Stimulated activated CD8-positive, alpha-beta memory T cell treated with anti-CD3 and anti-CD28 coated beads, Interleukin-15, amount 100 ng/mL, for 48 hours (primary cell): ENCODE measurements at regions not wholly inside any gene's neighbourhood (a gene's known extent, or its start where the extent isn't known, plus 50 kb on each side); places are given as distances from the start of the nearest gene placed in this dataset.
A peak's percentile ranks its signal among the peaks of the same experiment; 100 is the strongest.

Source experiments
- DNase-seq, 2 donors: peaks; one replicate each; pipeline ENCODE4 v3.0.0-alpha.2; 2020; ENCODE audit warnings: low read depth in 2 of 2

- DNase-seq = no peak
Observed at GRCh38 chr3:124599779-124600693, 130.2 kb upstream of the UMPS start.

GRCh38 chr3:124600765-124601164 lies 129.5 kb upstream of the UMPS start:
- no peak for DNase-seq

- DNase-seq = no peak
Observed at GRCh38 chr3:124601190-124601589, 129.1 kb upstream of the UMPS start.

GRCh38 chr3:124602980-124603627 lies 127.1 kb upstream of the UMPS start:
- no peak for DNase-seq

GRCh38 chr3:124605781-124606579 lies 124.3 kb upstream of the UMPS start:
- DNase-seq = no peak

GRCh38 chr3:124607163-124607562 lies 123.1 kb upstream of the UMPS start:
- DNase-seq = no peak

- no peak for DNase-seq
Observed at GRCh38 chr3:124609402-124609801, 120.8 kb upstream of the UMPS start.

- DNase-seq = no peak
Observed at GRCh38 chr3:124610130-124610529, 120.1 kb upstream of the UMPS start.

- DNase-seq = no peak
Observed at GRCh38 chr3:124611520-124611919, 118.7 kb upstream of the UMPS start.

GRCh38 chr3:124615896-124616543 lies 114.2 kb upstream of the UMPS start:
- DNase-seq = no peak

GRCh38 chr3:124617177-124617576 lies 113.1 kb upstream of the UMPS start:
- DNase-seq = no peak

GRCh38 chr3:124619887-124620599 lies 110.2 kb upstream of the UMPS start:
- no peak for DNase-seq

GRCh38 chr3:124620600-124621063 lies 109.6 kb upstream of the UMPS start:
- DNase-seq = peak in 1 of 2 donors; percentile 12

- DNase-seq = no peak
Observed at GRCh38 chr3:124621498-124621897, 108.8 kb upstream of the UMPS start.

GRCh38 chr3:124625074-124625473 lies 105.2 kb upstream of the UMPS start:
- no peak for DNase-seq

- no peak for DNase-seq
Observed at GRCh38 chr3:124627501-124627908, 102.7 kb upstream of the UMPS start.

- DNase-seq = no peak
Observed at GRCh38 chr3:124628863-124629262, 101.4 kb upstream of the UMPS start.

GRCh38 chr3:124629497-124629896 lies 100.8 kb upstream of the UMPS start:
- DNase-seq = no peak

GRCh38 chr3:124630960-124631359 lies 99.3 kb upstream of the UMPS start:
- no peak for DNase-seq

GRCh38 chr3:124631727-124632126 lies 98.5 kb upstream of the UMPS start:
- DNase-seq = no peak

- DNase-seq = no peak
Observed at GRCh38 chr3:124632566-124633140, 97.6 kb upstream of the UMPS start.
